ENCODE measurements at regions not wholly inside any gene's neighbourhood (a gene's known extent, or its start where the extent isn't known, plus 50 kb on each side); places are given as distances from the start of the nearest gene placed in this dataset.

DNA sequence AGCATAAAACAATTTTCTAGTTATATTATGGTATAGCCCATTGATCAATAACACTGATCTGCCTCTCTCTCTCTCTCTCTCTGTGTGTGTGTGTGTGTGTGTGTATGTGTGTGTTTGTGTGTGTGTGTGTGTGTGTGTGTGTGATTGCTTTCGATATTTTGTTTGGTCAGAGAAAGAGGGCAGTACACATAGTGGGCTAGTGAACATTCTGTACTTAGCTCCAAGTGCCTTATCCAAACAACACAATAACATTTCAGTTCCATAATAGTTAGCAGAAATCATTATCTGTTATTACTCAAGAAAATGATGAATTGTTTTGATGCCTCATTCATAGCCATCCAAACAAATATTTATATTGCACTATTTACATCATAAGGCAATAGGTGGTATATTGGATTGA, 979.1 kb upstream of the CITED2 start (continued):
- TF ChIP-seq, protein P1, sequence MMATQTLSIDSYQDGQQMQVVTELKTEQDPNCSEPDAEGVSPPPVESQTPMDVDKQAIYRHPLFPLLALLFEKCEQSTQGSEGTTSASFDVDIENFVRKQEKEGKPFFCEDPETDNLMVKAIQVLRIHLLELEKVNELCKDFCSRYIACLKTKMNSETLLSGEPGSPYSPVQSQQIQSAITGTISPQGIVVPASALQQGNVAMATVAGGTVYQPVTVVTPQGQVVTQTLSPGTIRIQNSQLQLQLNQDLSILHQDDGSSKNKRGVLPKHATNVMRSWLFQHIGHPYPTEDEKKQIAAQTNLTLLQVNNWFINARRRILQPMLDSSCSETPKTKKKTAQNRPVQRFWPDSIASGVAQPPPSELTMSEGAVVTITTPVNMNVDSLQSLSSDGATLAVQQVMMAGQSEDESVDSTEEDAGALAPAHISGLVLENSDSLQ (IDR thresholded peaks at IDR 0.05), result no peak
- TF ChIP-seq PHB (CRISPR knock-in tag; IDR thresholded peaks at IDR 0.05), result no peak
- no peak for TF ChIP-seq TSHZ1 (CRISPR knock-in tag; IDR thresholded peaks at IDR 0.05)

DNA sequence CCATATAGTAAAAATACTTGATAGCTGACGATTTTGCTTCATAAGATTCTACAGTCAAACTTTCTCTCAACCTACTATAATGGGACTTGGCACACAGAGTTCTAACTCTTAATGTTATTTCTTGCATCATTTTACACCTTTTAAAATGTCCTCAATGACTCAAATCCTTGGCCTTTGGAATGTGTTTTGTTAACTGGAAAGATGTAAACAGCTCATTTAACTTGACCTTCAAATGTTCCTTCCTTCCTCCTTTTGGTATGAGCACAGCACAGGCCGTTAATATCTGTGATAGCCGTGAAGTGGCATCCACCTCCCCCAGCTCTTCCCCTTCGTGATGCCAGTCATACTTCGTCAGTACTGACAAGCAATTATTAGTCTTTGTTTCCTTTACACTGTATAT, 972.0 kb upstream of the CITED2 start:
- intact Hi-C loops (cut with micrococcal nuclease), result no loop called here
- TF ChIP-seq SOX6 (IDR thresholded peaks at IDR 0.05) (no peak), SUPT5H (IDR thresholded peaks at IDR 0.05) (no peak), GTF2A2 (tag; IDR thresholded peaks at IDR 0.05) (no peak), RBM14 (IDR thresholded peaks at IDR 0.05; ENCODE audit: borderline replicate concordance, insufficient read depth, low read depth, low read length) (no peak), CTBP1 (IDR thresholded peaks at IDR 0.05; ENCODE audit: borderline replicate concordance) (no peak), ZNF174 (CRISPR knock-in tag; IDR thresholded peaks at IDR 0.05) (no peak), CAMTA2 (CRISPR knock-in tag; conservative IDR thresholded peaks at IDR 0.05) (no peak), CBX1 (IDR thresholded peaks at IDR 0.05; ENCODE audit: low read depth) (no peak), ZNF121 (CRISPR knock-in tag; conservative IDR thresholded peaks at IDR 0.05) (no peak), RB1 (IDR thresholded peaks at IDR 0.05; ENCODE audit: low read depth) (no peak), ZBTB26 (CRISPR knock-in tag; IDR thresholded peaks at IDR 0.05) (no peak), ZSCAN29 (IDR thresholded peaks at IDR 0.05) (no peak), PTBP1 (IDR thresholded peaks at IDR 0.05; ENCODE audit: low read depth, low read length) (no peak), ESRRA (IDR thresholded peaks at IDR 0.05; ENCODE audit: borderline replicate concordance, low read depth) (no peak), SNIP1 (IDR thresholded peaks at IDR 0.05; ENCODE audit: low read depth) (no peak), E2F3 (CRISPR knock-in tag; IDR thresholded peaks at IDR 0.05) (no peak), DPF2 (IDR thresholded peaks at IDR 0.05) (no peak), HNRNPLL (IDR thresholded peaks at IDR 0.05; ENCODE audit: low read depth, low read length, poor library complexity, severe bottlenecking) (no peak)

More for the DNA sequence above, 972.0 kb upstream of the CITED2 start:
- Histone ChIP-seq H3K4me2 (ENCODE audit: insufficient read depth, low read length) (no peak overlapping the region), H3K27ac (ENCODE audit: extremely low read depth, low read depth, low read length) (no peak overlapping the region), H3K79me2 (ENCODE audit: control insufficient read depth, insufficient read depth, low read length) (no peaks in the 10 kb centered on the region), H3K9me1 (ENCODE audit: control insufficient read depth, insufficient read depth, low read length) (no peaks in the 10 kb centered on the region), H3K36me3 (ENCODE audit: control insufficient read depth, insufficient read depth, low read length) (no peaks in the 10 kb centered on the region), H3K9me3 (replicated peaks; ENCODE audit: control insufficient read depth, insufficient read depth, low read depth, low read length) (no peaks in the 10 kb centered on the region), H4K20me1 (replicated peaks; ENCODE audit: control insufficient read depth, insufficient read depth, low read length) (no peaks in the 10 kb centered on the region), H2AFZ (ENCODE audit: low read depth, low read length) (no peak overlapping the region), H3K4me1 (replicated peaks in 1 of 2; ENCODE audit: control insufficient read depth in 2 of 2, insufficient read depth in 2 of 2, low read length in 2 of 2) (no peaks in the 10 kb centered on the region), H3K4me3 (no peak overlapping the region), H3K9ac (ENCODE audit: insufficient read depth in 1 of 2, low read depth in 2 of 2, low read length in 2 of 2) (no peak overlapping the region), H3K27me3 (ENCODE audit: control insufficient read depth in 2 of 2, insufficient read depth in 2 of 2, low read length in 2 of 2) (no peaks in the 10 kb centered on the region)
- ATAC-seq (no peak), FAIRE-seq (no peak), DNase-seq (ENCODE audit: extremely low read depth in 1 of 4, low spot score in 3 of 4) (no peak)
- in situ Hi-C loops (cut with MboI), result no loop called here
- CTCF ChIA-PET (ENCODE audit: low intra/inter-chr PET ratio), result no interaction called here
- WGBS (ENCODE audit: insufficient coverage, low coverage, missing lambda C conversion rate), result 50% methylated on average over 5 of the region's 5 CpGs
- POLR2A ChIA-PET, result interaction anchor here (0.9 kb wide), 1 partner anchor 22 kb away, joined by 3 read pairs; no protein-coding TSS in a partner anchor
- BruUV-seq (replicated peaks), result no TSS peak

All from K562 (cell line).